ENCODE measurements at regions not wholly inside any gene's neighbourhood (a gene's known extent, or its start where the extent isn't known, plus 50 kb on each side); places are given as distances from the start of the nearest gene placed in this dataset.
"Not testable (repeated sequence)": the region's sequence is repeated elsewhere in the genome, so short reads cannot be mapped to it uniquely, and the experiment has no call there.

GRCh38 chrX:55981603-55982002 lies 250.6 kb upstream of the KLF8 start:
- DNase-seq (ENCODE audit: low read depth, low spot score), result peak; percentile 3

GRCh38 chrX:55996649-55997048 lies 235.5 kb upstream of the KLF8 start:
- DNase-seq (ENCODE audit: low read depth, low spot score), result no peak

GRCh38 chrX:56000174-56000573 lies 232.0 kb upstream of the KLF8 start:
- DNase-seq (ENCODE audit: low read depth, low spot score), result no peak

- DNase-seq (ENCODE audit: low read depth, low spot score), result no peak
These were observed 231.4 kb upstream of the KLF8 start for GRCh38 chrX:56000729-56001128.

- no peak for DNase-seq (ENCODE audit: low read depth, low spot score)
These were observed 206.1 kb upstream of the KLF8 start for GRCh38 chrX:56025872-56026571.

GRCh38 chrX:56026815-56027214 lies 205.3 kb upstream of the KLF8 start:
- no peak for DNase-seq (ENCODE audit: low read depth, low spot score)

GRCh38 chrX:56029188-56029587 lies 203.0 kb upstream of the KLF8 start:
- no peak for DNase-seq (ENCODE audit: low read depth, low spot score)

- no peak for DNase-seq (ENCODE audit: low read depth, low spot score)
These were observed 202.5 kb upstream of the KLF8 start for GRCh38 chrX:56029691-56030090.

- no peak for DNase-seq (ENCODE audit: low read depth, low spot score)
These were observed 200.7 kb upstream of the KLF8 start for GRCh38 chrX:56031409-56031808.

- no peak for DNase-seq (ENCODE audit: low read depth, low spot score)
These were observed 198.5 kb upstream of the KLF8 start for GRCh38 chrX:56033495-56034180.

GRCh38 chrX:56052673-56053330 lies 179.4 kb upstream of the KLF8 start:
- DNase-seq (ENCODE audit: low read depth, low spot score), result not testable (repeated sequence)

GRCh38 chrX:56057325-56057724 lies 174.8 kb upstream of the KLF8 start:
- DNase-seq (ENCODE audit: low read depth, low spot score), result no peak

GRCh38 chrX:56066016-56066415 lies 166.1 kb upstream of the KLF8 start:
- no peak for DNase-seq (ENCODE audit: low read depth, low spot score)

- no peak for DNase-seq (ENCODE audit: low read depth, low spot score)
These were observed 163.8 kb upstream of the KLF8 start for GRCh38 chrX:56068274-56068758.

GRCh38 chrX:56069299-56069931 lies 162.7 kb upstream of the KLF8 start:
- DNase-seq (ENCODE audit: low read depth, low spot score), result no peak

- no peak for DNase-seq (ENCODE audit: low read depth, low spot score)
These were observed 142.8 kb upstream of the KLF8 start for GRCh38 chrX:56089376-56089775.

GRCh38 chrX:56099271-56099670 lies 132.9 kb upstream of the KLF8 start:
- no peak for DNase-seq (ENCODE audit: low read depth, low spot score)

- no peak for DNase-seq (ENCODE audit: low read depth, low spot score)
These were observed 124.8 kb upstream of the KLF8 start for GRCh38 chrX:56107320-56107719.

- DNase-seq (ENCODE audit: low read depth, low spot score), result no peak
These were observed 118.2 kb upstream of the KLF8 start for GRCh38 chrX:56113785-56114436.

GRCh38 chrX:56114437-56114787 lies 117.7 kb upstream of the KLF8 start:
- no peak for DNase-seq (ENCODE audit: low read depth, low spot score)

GRCh38 chrX:56120242-56120641 lies 111.9 kb upstream of the KLF8 start:
- no peak for DNase-seq (ENCODE audit: low read depth, low spot score)

- no peak for DNase-seq (ENCODE audit: low read depth, low spot score)
These were observed 106.2 kb upstream of the KLF8 start for GRCh38 chrX:56125946-56126345.
